T-helper 1 cell (primary cell): ENCODE measurements at regions not wholly inside any gene's neighbourhood (a gene's known extent, or its start where the extent isn't known, plus 50 kb on each side); places are given as distances from the start of the nearest gene placed in this dataset.
"Not testable (repeated sequence)": the region's sequence is repeated elsewhere in the genome, so short reads cannot be mapped to it uniquely, and the experiment has no call there.

Source experiments
- DNase-seq, 5 donors: peaks; one replicate each; pipeline ENCODE4 v3.0.0-alpha.2; 2012 to 2020

- no peak for DNase-seq
Observed at GRCh38 chr5:125222597-125223240, 476.3 kb upstream of the ZNF608 start.

- no peak for DNase-seq
Observed at GRCh38 chr5:125225424-125225823, 479.0 kb upstream of the ZNF608 start.

- no peak for DNase-seq
Observed at GRCh38 chr5:125226825-125227224, 480.4 kb upstream of the ZNF608 start.

- no peak for DNase-seq
Observed at GRCh38 chr5:125227333-125228095, 481.1 kb upstream of the ZNF608 start.

- DNase-seq = no peak
Observed at GRCh38 chr5:125228363-125229070, 482.1 kb upstream of the ZNF608 start.

- no peak for DNase-seq
Observed at GRCh38 chr5:125229556-125229955, 483.1 kb upstream of the ZNF608 start.

- DNase-seq = no peak
Observed at GRCh38 chr5:125232779-125233230, 486.4 kb upstream of the ZNF608 start.

- DNase-seq = no peak
Observed at GRCh38 chr5:125233944-125234343, 487.5 kb upstream of the ZNF608 start.

GRCh38 chr5:125236007-125236406 lies 489.6 kb upstream of the ZNF608 start:
- DNase-seq = no peak

GRCh38 chr5:125236981-125237380 lies 490.5 kb upstream of the ZNF608 start:
- DNase-seq = no peak

GRCh38 chr5:125244531-125244930 lies 498.1 kb upstream of the ZNF608 start:
- no peak for DNase-seq

- no peak for DNase-seq
Observed at GRCh38 chr5:125245216-125245615, 498.8 kb upstream of the ZNF608 start.

GRCh38 chr5:125249400-125249799 lies 503.0 kb upstream of the ZNF608 start:
- DNase-seq = no peak

GRCh38 chr5:125251703-125252102 lies 505.3 kb upstream of the ZNF608 start:
- DNase-seq = no peak

GRCh38 chr5:125253634-125254033 lies 507.2 kb upstream of the ZNF608 start:
- DNase-seq = not testable (repeated sequence)

- DNase-seq = no peak
Observed at GRCh38 chr5:125254267-125254666, 507.8 kb upstream of the ZNF608 start.

GRCh38 chr5:125256296-125256695 lies 509.9 kb upstream of the ZNF608 start:
- DNase-seq = no peak

GRCh38 chr5:125257057-125257972 lies 510.9 kb upstream of the ZNF608 start:
- DNase-seq = no peak

GRCh38 chr5:125257997-125258396 lies 511.6 kb upstream of the ZNF608 start:
- no peak for DNase-seq

- no peak for DNase-seq
Observed at GRCh38 chr5:125258615-125259014, 512.2 kb upstream of the ZNF608 start.

- DNase-seq = no peak
Observed at GRCh38 chr5:125261505-125262250, 515.2 kb upstream of the ZNF608 start.

GRCh38 chr5:125262782-125263181 lies 516.3 kb upstream of the ZNF608 start:
- no peak for DNase-seq
